RWPE2 (cell line): ENCODE measurements at regions not wholly inside any gene's neighbourhood (a gene's known extent, or its start where the extent isn't known, plus 50 kb on each side); places are given as distances from the start of the nearest gene placed in this dataset.

ENCODE experiments used
- ATAC-seq: fragments of 200-7000 bp; cut with Tn5 transposase; 3 replicates; pipeline ENCODE4 v1.9.1; 2021; ENCODE audit warnings: low read depth
- DNase-seq: peaks from one replicate; pipeline ENCODE4 v3.0.0-alpha.2; 2020; ENCODE audit warnings: low spot score
- H3K27ac ChIP-seq: fragments of 450-650 bp; 2 replicates; pipeline ENCODE4 v1.5.1; 2017; ENCODE audit warnings: mild to moderate bottlenecking; ENCODE audit not compliant: poor library complexity, severe bottlenecking
- H3K27me3 ChIP-seq: fragments of 250-450 bp; sonication (Bioruptor Pico); 2 replicates; pipeline ENCODE4 v1.5.1; 2021; ENCODE audit warnings: mild to moderate bottlenecking, moderate library complexity; ENCODE audit not compliant: insufficient read depth, poor library complexity, severe bottlenecking
- H3K36me3 ChIP-seq: fragments of 250-450 bp; sonication (Bioruptor Pico); 2 replicates; pipeline ENCODE4 v1.5.1; 2020; ENCODE audit warnings: low read depth, mild to moderate bottlenecking, moderate library complexity
- H3K4me1 ChIP-seq: fragments of 250-450 bp; sonication (Bioruptor Pico); 2 replicates; pipeline ENCODE4 v1.5.1; 2021; ENCODE audit warnings: mild to moderate bottlenecking, moderate library complexity; ENCODE audit not compliant: insufficient read depth, poor library complexity, severe bottlenecking
- H3K4me3 ChIP-seq: fragments of 250-450 bp; sonication (Bioruptor Pico); 2 replicates; pipeline ENCODE4 v1.5.1; 2021; ENCODE audit warnings: mild to moderate bottlenecking, moderate library complexity; ENCODE audit not compliant: severe bottlenecking
- H3K9me3 ChIP-seq: fragments of 250-450 bp; sonication (Bioruptor Pico); 2 replicates; pipeline ENCODE4 v1.5.1; 2021; ENCODE audit warnings: mild to moderate bottlenecking, moderate library complexity; ENCODE audit not compliant: severe bottlenecking
- TF ChIP-seq, protein P1 (sequence below): fragments of 450-650 bp; IDR thresholded peaks from one replicate; pipeline ENCODE4 v1.5.1; 2017; ENCODE audit warnings: mild to moderate bottlenecking, moderate library complexity; ENCODE audit not compliant: poor library complexity, severe bottlenecking

GRCh38 chr20:52552181-52552872, 360.7 kb upstream of the ZFP64 start:
- ATAC-seq, result peak; percentile 93

DNA sequence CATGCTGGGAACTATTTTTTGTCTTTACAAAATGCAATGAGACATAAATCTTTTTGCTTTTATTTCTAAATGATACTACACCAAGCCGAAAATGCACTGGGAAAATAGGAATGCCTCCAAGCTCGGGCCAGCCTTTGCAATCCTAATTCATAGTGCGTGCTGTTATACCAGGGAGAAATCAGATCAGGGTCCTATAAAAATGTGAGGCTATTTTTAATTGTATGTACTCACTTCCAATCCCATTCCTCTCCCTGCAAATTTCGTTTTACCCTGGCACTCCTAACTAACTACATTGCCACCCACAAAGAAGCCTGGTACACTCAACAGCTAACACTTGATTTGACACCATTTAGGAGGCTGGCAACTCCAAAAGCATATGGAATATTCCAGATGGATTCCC, 350.6 kb upstream of the ZFP64 start:
- Histone ChIP-seq H3K36me3 (no peaks in the 10 kb centered on the region), H3K4me1 (no peaks in the 10 kb centered on the region), H3K9me3 (no peaks in the 10 kb centered on the region), H3K27ac (no peak overlapping the region), H3K27me3 (no peaks in the 10 kb centered on the region), H3K4me3 (no peak overlapping the region)
- TF ChIP-seq, protein P1, sequence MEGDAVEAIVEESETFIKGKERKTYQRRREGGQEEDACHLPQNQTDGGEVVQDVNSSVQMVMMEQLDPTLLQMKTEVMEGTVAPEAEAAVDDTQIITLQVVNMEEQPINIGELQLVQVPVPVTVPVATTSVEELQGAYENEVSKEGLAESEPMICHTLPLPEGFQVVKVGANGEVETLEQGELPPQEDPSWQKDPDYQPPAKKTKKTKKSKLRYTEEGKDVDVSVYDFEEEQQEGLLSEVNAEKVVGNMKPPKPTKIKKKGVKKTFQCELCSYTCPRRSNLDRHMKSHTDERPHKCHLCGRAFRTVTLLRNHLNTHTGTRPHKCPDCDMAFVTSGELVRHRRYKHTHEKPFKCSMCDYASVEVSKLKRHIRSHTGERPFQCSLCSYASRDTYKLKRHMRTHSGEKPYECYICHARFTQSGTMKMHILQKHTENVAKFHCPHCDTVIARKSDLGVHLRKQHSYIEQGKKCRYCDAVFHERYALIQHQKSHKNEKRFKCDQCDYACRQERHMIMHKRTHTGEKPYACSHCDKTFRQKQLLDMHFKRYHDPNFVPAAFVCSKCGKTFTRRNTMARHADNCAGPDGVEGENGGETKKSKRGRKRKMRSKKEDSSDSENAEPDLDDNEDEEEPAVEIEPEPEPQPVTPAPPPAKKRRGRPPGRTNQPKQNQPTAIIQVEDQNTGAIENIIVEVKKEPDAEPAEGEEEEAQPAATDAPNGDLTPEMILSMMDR, result no peak
- ATAC-seq (no peak), DNase-seq (no peak)

More at GRCh38 chr20:52552181-52552872, 360.7 kb upstream of the ZFP64 start:
- peak; percentile 95 for DNase-seq
- TF ChIP-seq, protein P1, result no peak
- Histone ChIP-seq H3K4me3 (no peak overlapping the region), H3K27ac (peak overlapping the region; percentile 78), H3K4me1 (peaks cover 21% of the 10 kb centered on the region), H3K9me3 (no peaks in the 10 kb centered on the region), H3K27me3 (no peaks in the 10 kb centered on the region), H3K36me3 (no peaks in the 10 kb centered on the region)

DNA sequence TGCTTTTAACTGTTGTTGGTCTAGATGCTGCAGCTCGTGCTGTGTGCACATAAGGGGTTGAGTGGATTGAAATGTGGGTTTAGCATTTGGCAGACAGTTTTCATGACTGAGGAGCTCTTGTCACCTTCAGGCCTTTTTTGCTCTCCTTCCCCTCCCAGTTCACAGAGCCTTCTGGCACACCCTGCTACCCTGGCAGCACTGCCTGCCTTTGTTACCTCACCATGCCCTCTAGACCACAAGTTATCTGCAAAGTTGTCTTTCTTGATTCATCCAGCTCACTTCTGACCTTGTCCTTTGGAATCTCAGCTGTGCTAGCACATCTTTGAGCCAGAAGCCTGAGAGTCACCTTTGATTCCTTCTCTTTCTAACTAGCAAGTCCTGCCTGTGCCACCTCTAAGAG, 348.9 kb upstream of the ZFP64 start:
- no peak for DNase-seq
- H3K9me3 ChIP-seq, result no peaks in the 10 kb centered on the region
- H3K4me1 ChIP-seq, result no peaks in the 10 kb centered on the region
- no peaks in the 10 kb centered on the region for H3K27me3 ChIP-seq
- no peaks in the 10 kb centered on the region for H3K36me3 ChIP-seq
- TF ChIP-seq, protein P1, result no peak
- ATAC-seq, result peak; percentile 63
- no peak overlapping the region for H3K4me3 ChIP-seq
- H3K27ac ChIP-seq, result no peak overlapping the region

- Histone ChIP-seq H3K9me3 (no peaks in the 10 kb centered on the region), H3K4me3 (no peak overlapping the region), H3K27me3 (no peaks in the 10 kb centered on the region), H3K27ac (no peak overlapping the region), H3K36me3 (no peaks in the 10 kb centered on the region), H3K4me1 (no peaks in the 10 kb centered on the region)
- DNase-seq, result no peak
- ATAC-seq, result peak; percentile 28; the same call in 1 of the 3 replicates
- TF ChIP-seq, protein P1, result peak; percentile 57
Observed at GRCh38 chr20:52539891-52540290, 348.3 kb upstream of the ZFP64 start.

GRCh38 chr20:52536841-52537400, 345.3 kb upstream of the ZFP64 start:
- ATAC-seq (no peak), DNase-seq (no peak)
- Histone ChIP-seq H3K9me3 (no peaks in the 10 kb centered on the region), H3K27ac (no peak overlapping the region), H3K36me3 (no peaks in the 10 kb centered on the region), H3K4me1 (no peaks in the 10 kb centered on the region), H3K4me3 (no peak overlapping the region), H3K27me3 (no peaks in the 10 kb centered on the region)
- TF ChIP-seq, protein P1, result no peak
